Glomerular endothelial cell (primary cell): ENCODE measurements at regions not wholly inside any gene's neighbourhood (a gene's known extent, or its start where the extent isn't known, plus 50 kb on each side); places are given as distances from the start of the nearest gene placed in this dataset.

Source experiments
- DNase-seq: peaks from one replicate; pipeline ENCODE4 v3.0.0-alpha.2; 2011; ENCODE audit warnings: low read depth, low spot score; ENCODE audit errors: extremely low read depth

DNA sequence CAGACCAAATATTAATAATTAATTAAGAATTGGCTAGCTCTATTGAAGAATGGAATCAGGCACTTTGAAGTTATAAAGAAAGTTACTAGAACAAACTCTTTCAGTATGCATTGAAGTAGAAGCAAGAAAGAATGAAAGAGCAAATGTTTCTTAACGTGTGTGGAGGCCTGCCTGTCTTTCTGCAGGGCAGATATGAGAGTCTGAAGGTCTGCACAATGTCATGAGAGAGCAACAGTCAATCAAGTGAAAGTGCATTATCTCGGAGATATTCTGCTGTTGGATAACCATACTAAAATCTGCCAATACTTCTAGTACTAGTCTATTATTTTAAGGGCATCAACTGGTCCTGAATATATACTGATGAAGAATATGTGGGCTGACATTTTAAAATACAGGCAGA, 1270.8 kb downstream of the ZPLD1 start:
- no peak for DNase-seq

DNA sequence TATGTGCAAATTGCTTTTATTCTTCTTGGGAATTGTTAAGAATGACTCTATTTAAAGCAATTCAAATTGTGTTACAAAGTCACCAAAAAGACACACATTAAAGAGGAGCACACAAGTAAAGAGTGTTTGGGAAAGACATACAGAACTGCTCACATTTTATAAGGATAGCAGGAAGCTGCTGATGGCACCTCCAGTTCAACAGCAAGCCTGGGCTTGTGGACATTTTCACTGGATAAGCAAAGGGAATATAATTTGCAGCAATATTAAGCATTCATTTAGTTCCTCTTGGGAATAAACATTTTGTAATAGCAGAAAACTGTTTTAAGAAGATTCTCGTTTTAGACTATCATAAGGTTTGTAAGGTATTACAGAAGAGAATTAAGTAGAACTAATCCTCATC, 1271.9 kb downstream of the ZPLD1 start:
- no peak for DNase-seq

DNA sequence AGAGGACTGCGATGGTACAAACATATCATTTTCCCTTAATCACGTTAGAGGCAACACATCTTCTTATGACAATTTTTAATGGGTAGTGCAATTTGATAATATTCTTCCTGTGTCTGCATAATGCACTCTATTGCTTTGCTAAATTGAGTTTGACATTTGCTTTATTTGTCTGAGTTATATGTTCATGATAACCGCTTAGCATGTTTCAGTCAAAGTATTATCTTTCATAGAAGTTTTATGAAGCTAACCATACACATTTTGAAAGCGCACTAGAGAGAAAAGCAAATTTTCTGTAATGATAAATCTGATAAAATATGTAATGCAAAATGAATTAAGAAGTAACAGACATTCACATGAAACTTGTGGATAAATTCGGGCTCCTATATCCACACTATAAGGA, 1276.9 kb downstream of the ZPLD1 start:
- no peak for DNase-seq

DNA sequence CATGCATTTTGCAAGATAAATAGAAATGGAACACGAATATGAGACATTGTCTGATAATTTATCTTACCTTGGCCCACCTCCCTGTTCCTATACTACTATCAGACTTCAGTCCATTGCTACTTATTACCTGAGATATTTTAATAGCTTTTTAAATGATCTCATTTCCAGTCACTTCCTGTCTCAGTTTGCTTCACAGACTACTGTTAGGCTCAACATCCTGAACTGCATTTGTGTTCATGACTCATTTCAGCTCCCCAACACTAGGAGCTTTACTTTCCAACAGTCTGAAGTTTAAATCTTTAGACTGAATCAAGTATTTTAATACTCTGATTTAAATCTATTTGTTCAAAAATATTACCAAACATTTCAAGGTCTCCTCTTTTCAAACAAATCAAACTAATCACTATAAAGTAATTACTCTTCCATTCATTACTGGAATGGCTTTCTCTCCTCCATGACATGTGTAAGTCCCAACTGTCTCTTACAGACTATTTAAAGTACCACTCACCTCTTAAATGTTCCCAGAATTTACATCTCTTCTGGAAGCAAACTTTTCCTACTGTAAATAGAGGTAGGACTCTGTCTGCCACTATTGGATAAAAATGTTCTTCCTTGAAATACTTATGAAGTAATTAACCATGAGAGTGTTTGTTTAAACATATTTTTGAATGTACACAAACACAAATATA, 1277.6 kb downstream of the ZPLD1 start:
- peak; percentile 39 for DNase-seq

DNA sequence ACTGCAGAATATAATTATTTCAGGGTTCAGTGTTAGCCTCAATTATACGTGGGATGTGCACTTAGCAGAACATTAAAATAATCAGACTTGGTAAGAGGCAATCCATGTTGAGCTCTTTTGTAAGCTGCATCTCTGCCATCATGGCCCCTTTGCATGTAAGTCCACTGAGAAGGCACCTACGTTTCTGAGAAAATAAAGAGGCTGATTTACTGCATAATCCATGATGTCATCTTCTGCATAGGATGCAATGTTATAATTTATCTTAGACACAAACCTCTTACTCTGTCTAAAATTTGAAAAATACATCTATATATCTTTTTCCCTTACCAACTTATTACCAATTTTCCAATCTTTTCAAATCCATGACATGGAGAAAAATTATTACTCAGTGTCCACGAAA, 1294.7 kb downstream of the ZPLD1 start:
- DNase-seq = no peak

DNA sequence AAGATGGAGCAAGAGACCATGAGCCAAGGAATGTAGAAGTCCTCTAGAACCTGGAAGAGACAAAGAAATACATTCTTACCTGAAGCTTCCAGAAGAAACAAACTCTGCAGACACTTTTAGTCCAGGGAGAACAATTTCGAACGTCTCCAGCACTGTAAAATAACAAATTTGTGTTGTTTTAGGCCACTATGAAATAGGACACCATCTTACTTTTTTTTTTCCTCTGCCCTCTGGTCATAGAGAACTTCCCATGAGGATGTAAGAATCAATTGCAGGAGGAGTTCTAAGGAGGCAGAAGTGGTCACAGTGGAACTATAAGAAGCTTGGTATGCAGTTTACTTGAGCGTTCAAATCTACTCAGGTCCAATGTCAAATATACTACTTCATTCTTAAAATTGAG, 1295.9 kb downstream of the ZPLD1 start:
- no peak for DNase-seq

DNA sequence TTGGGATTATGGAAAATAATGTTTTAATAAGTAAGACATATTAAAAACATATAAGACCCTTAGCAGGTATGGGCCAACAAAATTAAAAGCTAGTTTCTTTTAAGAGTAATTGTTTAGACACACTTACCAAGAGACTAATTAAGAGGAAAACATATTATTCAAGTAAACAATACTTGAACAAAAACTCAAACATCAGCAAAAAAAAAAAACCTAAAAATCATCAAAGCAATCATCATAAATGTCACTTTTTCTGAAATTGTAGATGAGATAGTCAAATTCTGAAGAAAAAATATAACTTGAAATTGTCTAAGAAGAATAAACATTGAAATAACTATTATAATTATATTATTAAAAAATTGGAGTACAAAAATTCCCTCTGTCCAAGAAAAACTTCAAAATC, 1318.2 kb downstream of the ZPLD1 start:
- no peak for DNase-seq

DNA sequence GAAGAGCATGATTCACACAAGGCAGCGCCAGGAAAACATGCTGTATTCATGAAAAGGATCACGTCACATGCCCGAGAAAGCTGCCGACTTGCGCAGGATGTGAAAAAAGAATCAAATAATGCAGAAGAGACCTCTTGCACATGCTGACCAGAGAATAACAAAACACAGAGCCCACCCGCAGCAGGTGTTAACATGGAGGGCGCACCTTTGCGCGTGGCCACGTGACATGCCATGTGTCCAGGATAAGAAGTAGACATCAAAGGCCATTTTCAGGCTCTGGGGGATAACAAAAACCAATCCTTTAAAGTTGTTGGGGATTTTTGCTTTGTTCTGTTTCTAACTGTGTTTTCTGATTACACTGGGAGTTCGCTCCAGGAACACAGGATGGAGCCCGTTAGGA, 1332.8 kb downstream of the ZPLD1 start:
- no peak for DNase-seq

DNA sequence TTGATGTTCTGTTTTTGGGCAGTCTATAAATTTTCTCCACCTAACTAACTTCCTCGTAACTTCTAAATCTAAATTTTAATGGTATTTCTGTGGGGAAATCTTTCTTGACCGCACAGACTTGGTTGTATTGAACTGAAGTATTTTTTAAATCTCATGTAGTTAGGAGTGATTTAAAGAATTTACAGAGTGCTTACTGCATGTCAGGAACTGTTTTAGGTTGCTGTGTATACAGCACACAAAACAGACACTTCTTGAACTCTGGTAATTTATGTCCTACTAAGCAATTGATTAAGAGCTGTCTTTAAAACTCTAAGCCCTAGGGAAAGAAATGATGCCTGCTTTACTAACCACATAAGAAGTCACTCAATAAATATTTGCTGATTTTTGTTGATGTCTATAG, 1350.2 kb downstream of the ZPLD1 start:
- DNase-seq = no peak

DNA sequence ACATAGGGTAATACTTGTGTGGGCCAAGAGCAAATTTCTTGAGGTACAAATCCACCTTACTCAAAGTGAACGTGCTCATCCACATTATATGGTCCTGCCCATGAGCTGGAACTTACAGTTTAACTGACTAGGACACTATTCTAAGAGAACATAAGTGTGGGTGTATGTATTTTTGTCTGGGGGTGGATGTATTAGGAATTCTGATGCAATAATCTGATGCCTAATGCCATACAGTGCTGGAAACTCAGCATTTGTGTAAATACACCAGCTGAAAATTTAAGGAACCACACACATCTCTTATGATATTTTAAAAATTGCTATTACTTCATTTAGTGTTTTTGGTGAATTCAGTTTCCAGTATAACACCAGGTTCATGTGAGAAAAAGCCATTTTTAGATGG, 1350.7 kb downstream of the ZPLD1 start:
- DNase-seq = no peak

DNA sequence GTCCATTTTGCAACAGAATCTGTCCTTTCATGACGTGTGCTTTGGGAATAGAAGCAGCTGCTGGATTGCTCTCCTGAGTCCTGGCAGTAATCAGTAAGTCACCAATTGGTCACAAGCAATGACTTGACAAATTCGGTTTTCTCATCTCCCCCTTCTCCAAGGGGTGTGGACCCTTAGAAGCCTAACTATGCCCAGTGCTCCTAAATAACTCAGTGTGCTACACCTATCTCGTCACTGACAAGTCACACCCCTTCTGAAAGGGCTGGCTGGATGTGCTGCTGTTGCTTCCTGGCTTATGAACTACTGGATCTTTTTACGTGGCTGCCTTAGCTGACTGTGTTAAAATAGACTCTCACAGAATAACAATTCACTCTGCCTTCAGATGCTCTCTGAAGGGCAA, 1351.5 kb downstream of the ZPLD1 start:
- no peak for DNase-seq

DNA sequence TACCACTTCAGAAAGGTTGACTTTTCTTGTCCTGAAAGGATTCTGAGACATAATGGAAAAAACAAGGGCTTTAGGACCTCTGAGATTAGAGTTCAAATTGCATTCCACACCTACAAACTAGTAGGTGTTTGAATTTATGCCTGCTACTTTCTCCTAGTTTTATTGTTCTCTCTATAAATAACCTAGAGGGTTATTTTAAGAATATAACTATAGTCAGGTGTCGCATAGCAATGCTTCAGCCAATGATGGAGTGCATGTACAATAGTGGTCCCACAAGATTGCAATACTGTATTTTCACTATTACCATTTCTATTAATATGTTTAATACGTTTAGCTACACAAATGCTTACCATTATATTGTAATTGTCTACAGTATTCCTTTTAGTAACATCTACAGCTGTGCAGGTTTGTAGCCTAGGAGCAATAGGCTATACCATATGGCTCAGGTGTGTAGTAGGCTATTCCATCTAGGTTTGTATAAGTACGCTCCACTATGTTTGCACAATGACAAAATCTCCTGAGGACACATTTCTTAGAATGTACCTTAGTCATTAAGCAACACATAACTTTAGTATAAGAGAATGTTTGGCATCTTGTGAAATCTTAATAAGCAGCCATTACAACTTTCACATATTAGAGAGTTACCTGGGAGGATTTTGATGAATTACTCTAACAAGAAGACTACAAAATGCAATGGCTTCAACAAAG, 1352.5 kb downstream of the ZPLD1 start:
- DNase-seq = no peak

DNA sequence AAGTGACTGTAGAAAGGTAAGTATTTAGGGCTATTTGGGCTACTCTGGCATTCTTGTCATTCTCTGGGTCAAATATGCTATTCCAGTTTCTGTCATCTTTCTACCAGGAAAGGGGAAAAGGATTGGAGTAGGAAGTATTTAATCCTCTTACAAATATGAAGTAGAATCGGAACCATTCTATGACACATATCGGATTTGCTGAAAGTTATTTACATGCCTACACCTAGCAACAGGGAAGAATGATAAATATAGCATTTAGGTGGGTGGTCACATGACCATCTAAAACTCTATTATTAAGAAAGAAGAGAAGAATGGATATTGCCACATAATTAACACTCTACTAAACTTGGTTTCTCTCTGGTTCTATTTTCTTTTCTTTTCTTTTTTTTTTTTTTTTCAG, 1353.1 kb downstream of the ZPLD1 start:
- DNase-seq = no peak

DNA sequence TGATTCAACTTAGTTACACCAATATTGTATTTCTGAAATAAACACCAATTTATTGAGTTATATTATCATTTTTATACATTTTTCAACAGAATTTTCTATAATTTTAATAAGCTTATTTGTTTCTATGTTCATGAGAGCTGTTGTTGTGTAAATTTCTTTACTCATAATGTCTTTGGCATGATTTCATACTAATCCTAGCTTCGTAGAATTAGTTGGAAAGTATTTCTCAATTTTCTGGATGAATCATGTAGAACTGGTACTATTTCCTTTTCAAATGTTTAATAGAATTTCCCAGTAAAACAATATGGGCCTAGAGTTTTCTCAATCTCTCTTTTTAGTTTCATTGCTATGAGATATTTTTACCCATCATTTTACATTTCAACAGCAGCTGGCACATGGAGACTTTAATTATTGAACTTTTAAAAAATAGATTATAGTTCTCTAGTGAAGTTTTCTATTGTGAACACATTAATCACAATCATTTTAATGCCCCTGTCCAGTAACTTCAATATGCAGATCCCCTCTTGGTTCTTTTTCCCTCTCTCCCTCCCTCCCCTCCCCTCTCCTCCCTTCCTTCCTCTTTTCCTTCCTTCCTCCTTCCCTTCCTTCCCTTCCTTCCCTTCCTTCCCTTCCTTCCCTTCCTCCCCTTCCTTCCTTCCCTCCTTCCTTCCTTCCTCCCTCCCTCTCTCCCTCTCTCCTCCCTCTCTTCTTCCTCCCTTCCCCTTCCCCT, 1357.1 kb downstream of the ZPLD1 start:
- no peak for DNase-seq

DNA sequence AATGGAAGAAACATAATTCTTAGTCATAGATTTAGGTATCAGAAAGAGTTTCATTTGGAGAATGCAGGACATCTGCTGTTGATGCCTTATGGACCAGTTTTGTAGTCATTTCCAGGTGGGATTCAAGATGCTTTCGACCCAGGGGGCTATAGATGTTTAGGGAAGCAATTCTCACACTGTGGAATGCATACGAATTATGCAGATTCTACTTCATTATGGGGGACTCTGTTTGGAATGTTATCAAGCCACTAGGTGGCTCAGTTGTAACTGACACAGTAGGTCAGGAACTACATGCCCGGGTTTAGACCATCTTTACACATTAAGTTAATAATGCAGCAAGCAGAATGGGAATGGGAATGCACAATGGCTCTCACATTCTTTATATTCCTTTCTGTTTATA, 1359.8 kb downstream of the ZPLD1 start:
- DNase-seq = no peak

DNA sequence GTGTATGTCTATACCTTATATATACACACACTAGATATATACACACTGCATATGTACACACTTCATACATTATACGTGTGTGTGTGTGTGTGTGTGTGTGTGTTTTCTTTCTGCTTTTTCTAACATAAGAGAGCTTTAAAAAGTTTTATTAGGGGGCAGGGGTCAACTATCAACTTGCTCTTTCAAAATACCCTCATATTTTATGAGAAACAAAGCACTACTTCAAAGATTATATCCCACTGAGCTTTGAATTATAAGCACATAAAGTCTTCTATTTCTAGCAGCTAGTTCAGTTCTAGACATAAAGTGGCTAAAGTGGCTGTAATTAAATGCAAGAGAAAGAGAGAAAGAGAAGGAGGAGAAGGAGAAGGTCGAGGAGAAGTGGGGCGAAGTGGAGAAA, 1361.3 kb downstream of the ZPLD1 start:
- no peak for DNase-seq

DNA sequence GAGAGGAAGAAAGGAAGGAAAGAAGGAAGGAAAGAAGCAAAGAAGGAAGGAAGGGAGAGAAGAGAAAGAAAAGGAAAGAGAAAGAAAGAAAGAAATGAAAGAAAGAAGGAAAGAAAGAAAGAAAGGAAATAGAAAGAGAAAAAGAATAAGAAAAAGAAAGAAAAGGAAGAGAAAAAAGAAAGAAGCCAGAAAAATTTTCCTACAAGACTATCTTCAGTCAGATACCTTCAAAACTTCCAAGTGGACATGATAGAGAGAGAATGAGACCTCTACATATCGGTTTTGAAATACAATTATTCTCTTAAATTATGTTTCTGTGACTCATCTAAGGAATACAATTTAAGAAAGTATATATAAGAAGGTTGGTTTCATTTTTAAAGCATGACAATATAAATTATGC, 1369.0 kb downstream of the ZPLD1 start:
- no peak for DNase-seq

DNA sequence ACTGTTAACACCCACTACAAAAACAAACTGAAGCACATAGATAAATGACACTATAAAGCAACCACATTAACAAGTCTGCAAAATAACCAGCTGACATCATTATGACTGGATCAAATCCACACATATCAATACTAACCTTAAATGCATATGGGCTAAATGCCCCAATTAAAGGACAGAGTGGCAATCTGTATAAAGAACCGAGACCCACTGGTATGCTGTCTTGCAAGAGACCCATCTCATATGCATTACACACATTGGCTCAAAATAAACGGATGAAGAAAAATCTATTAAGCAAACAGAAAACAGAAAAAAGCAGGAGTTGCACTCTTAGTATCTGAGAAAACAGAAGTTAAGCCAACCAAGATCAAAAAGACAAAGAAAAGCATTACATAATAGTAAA, 1375.4 kb downstream of the ZPLD1 start:
- no peak for DNase-seq

DNA sequence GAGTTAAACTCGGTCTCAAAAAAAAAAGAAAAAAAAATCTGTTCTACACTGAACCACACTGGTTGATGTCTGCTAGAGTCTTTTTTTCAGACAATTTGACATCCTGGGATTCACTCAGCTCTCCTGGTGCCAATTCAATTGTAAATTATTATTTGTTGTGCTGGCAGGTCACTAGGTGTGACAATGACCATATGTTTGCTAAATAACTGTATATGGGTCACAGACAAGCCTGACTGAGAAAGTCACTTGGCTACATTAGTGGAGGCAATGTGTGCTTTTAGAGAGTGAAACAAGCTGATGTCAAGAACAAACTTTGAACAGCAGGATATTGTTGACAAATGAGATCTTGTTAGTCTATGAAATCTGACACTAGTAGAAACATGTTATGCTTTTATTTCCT, 1379.1 kb downstream of the ZPLD1 start:
- DNase-seq = no peak

DNA sequence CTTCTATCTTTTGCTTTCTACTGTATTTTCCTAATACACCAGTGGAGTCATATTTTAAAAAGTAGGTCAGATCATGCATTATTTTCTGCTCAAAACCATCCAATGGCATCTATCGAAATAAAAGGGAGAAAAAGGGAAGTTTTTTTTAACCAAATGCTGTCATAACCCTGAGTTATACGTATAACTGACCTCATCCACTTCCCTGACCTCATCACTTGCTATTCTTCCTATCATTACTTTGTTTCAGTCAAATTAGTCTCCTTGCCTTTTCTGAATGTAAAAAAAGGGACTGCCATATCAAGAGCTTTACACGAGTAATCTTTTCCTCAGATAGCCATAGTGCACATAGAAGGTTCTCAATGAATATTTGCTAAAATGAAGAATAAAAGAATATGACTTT, 1383.6 kb downstream of the ZPLD1 start:
- no peak for DNase-seq

DNA sequence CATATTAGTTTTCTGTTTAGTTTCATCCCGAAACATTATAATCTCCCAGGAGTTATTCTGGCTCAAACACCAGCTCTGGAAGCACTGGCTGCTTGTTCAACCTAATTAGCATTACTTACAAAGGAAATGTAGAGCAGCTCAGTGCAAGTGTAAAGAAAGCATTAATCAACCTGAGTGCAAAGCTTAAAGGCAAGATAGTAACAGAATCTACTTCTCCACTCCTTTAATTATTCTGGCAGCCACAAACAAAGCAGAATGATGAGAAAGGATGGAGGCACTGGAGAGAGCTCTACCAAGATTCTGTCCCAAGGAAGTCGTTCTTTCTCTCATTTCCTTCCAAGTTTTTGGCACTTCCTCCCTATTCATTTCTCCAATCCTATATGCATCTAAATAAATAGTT, 1384.0 kb downstream of the ZPLD1 start:
- DNase-seq = no peak

DNA sequence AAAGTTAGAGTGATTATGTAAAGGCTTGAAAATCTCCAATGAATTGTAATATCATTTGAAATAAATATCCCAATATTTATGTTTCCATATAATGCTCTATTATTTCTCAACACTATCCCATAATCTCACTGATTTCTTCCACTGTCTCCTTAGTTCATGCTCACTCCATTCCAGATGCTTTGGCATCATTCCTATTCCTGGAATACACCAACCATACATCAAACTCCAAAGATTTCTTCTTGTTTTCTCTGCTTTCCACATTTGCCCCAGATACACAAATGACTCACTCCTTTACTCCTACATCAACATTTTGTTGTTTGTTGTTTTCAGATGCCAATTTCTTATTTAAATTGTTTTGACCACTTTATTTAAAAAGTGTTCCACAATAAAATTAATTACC, 1390.8 kb downstream of the ZPLD1 start:
- DNase-seq = no peak
